HG03575 (cell line): ENCODE measurements at regions not wholly inside any gene's neighbourhood (a gene's known extent, or its start where the extent isn't known, plus 50 kb on each side); places are given as distances from the start of the nearest gene placed in this dataset.
"Not testable (repeated sequence)": the region's sequence is repeated elsewhere in the genome, so short reads cannot be mapped to it uniquely, and the experiment has no call there.

Experiments used
- ATAC-seq: cut with Tn5 transposase; IDR thresholded peaks from one replicate; pipeline ENCODE4 v1.9.1; 2021; ENCODE audit not compliant: unreplicated experiment, insufficient number of reproducible peaks, low FRiP score; ENCODE audit errors: extremely low read depth

GRCh38 chr10:9315292-9315691, 1260.8 kb downstream of the GATA3 start:
- no peak for ATAC-seq

DNA sequence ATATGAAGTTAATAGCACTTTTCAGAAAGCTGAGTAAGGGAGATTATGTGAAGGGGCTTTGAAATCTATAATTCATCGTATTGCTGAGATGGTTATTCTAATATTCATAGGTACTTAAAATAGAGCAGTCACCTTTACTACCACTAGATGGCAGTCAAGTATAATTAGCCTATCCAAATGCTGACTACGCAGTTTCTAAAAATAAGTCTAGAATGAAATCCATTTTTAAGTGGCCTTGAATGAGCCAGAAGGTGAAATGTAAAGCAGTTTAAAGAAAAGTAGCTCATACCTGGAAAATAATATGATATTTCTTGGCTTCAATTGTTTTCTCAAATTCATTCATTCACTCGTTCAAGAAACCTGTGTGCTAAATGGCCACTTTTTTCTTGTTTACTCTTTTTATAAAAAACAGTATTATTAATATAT, 1277.1 kb downstream of the GATA3 start:
- ATAC-seq, result peak; percentile 62

- no peak for ATAC-seq
These were observed 1279.8 kb downstream of the GATA3 start for GRCh38 chr10:9334270-9334669.

DNA sequence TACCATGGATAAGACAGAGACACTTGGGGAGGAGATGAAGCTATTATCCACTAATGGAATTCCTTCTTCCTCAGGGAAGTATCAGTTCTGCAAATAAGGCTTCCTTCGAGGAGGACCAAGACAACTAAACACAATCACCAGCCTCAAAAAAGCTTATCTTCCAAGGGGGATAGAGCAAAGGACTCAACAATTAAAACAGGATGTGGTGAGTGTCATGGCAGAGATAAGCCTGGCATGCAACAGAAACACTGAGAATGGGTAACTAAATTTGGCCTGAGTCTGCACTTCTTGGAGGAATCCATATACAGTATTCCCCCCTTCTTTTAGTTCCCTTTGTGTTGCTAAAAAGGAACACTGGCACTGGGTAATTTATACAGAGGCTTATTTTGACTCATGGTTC, 1285.2 kb downstream of the GATA3 start:
- no peak for ATAC-seq

- no peak for ATAC-seq
These were observed 1288.5 kb downstream of the GATA3 start for GRCh38 chr10:9342885-9343570.

- not testable (repeated sequence) for ATAC-seq
These were observed 1293.4 kb downstream of the GATA3 start for GRCh38 chr10:9347933-9348332.

DNA sequence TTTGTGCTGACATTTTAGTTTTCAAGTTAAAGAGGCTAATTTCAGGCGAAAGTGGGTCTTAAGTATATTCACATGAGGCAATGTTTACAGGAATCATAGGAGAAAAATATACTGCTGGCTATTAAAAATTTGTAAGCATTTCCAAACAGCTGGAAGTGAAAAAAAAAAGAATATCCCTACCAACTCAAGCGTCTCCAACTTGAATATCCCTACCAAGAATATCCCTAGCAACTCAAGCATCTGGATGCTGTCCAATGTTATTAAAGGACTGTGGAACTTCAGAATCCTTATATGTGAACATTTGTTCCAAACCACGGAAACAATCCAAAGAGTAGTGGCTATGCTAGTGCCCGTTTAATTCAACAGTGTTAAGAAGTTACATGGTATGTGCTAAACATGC, 1303.0 kb downstream of the GATA3 start:
- no peak for ATAC-seq

DNA sequence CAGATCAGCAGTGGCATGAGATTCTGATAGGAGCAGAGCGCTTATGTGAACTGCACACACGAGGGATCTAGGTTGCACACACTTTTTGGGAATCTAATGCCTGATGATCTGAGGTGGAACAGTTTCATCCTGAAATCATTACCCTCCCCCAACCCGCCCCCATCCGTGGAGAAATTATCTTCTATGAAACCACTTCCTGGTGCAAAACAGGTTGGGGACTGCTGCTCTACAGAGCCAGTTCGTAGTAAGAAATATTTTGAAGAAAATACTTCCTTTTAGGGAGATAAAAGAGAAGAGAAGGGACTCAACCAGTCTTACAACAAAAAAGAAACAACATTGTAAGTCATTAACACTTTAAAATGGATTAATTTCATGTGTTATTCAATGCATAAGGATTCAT, 1308.2 kb downstream of the GATA3 start:
- no peak for ATAC-seq

DNA sequence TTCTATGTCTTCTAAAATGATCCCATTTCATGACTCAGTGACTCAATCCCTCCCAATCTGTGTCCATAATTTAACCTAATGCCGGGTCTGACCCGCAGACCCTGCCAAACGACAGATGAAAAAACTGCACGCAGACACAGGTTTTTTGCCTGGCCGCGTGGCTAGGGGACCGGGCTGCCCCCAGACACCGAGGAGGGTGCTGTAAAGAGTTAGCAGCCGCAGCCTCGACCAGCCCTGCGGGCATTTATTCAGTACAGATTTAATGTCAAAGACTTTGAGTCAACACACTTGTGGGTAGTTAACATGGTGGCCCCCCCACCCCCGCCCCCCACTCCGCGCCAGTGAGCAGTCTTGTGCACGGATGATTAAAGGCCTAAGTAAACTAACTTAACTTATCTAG, 1324.7 kb downstream of the GATA3 start:
- ATAC-seq, result no peak

DNA sequence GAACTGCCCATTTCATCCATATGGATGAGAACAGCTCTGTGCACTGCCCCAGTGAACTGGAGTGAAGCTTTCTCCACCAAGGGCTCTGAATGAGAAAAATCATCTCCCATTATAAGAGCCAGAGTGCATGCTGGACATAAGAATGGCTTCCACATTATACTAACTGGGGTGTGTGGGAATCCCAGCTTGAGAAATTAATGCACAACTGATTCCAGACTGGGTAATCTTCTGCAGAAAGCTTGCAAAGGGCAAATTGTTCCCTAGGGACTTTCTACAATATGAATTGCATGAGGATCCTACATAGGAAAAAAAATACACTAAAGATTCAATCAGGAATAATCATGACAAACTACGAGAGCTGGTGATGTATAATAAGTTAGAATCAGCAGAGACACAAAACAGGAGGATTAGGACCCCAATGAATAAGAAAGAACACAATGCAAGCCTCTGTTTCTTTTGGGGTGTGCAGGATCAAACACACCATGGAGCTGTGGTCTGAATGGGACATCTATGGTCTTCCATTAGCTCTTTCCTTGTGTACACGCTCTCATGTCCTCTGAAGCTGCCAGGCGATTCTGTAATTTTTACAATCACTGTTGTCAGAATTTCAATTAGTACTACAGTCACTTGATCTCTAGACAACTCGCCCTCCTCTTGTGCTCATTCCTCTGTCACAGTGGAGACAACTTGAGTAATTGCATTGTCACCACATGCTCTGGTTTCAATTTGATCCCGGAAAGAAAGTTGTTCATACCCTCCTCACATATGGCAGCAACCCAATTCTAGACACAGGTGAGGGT, 1327.4 kb downstream of the GATA3 start:
- no peak for ATAC-seq

- ATAC-seq, result no peak
These were observed 1328.0 kb downstream of the GATA3 start for GRCh38 chr10:9382533-9382866.

- ATAC-seq, result no peak
These were observed 1336.0 kb downstream of the GATA3 start for GRCh38 chr10:9390516-9390915.

DNA sequence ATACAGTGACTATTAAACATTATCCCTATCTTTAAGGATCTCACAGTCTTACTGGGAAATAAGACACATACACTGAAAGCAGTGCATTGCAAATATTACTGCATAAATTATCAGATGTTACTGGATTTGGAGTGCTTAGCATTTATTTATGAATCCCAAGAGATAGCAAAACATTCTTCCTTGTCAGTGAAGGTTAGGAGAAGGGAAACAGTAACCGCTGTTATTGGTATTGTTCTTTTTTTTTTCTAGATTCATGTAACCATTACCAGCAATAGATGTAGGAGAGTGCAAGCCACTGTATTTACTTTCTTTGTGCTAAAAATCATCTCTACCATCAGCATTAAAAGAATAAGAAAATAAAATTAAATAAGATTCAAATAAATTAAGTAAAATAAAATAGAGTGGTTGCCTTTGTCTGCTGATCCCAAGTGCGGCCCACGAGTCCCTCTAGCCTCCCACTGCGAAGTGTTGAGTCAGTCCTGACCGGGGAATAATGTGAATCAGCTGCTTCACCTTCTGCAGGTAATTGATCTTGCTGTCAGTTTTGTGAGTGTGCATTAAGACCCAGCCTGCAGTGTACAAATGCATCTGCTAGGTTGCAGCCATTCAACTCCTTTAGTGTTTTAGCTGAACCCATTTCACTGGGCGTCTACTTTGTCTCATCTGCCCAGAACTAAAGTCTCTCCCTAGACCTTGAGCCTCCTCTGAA, 1344.9 kb downstream of the GATA3 start:
- ATAC-seq, result no peak

DNA sequence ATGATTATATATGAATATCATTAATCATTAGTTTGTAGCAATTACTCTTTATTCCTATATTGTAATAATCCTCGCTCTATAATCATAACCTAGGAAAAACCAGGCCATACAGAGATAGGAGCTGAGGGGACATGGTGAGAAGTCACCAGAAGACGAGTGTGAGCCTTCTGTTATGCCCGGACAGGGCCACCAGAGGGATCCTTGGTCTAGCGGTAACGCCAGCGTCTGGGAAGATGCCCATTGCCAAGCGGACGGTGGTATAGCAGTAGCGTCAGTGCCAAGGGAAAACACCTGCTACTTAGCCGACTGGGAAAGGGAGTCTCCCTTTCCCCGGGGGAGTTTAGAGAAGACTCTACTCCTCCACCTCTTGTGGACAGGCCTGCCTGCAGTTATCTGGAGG, 1347.6 kb downstream of the GATA3 start:
- ATAC-seq, result not testable (repeated sequence)

- not testable (repeated sequence) for ATAC-seq
These were observed 1348.2 kb downstream of the GATA3 start for GRCh38 chr10:9402507-9403195.

DNA sequence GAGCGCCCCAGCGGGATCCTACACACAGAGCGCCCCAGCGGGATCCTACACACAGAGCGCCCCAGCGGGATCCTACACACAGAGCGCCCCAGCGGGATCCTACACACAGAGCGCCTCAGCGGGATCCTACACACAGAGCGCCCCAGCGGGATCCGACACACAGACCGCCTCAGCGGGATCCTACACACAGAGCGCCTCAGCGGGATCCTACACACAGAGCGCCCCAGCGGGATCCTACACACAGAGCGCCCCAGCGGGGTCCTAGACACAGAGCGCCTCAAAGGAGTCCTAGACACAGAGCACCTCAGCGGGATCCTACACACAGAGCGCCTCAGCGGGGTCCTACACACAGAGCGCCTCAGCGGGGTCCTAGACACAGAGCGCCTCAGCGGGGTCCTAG, 1352.7 kb downstream of the GATA3 start:
- ATAC-seq, result not testable (repeated sequence)

DNA sequence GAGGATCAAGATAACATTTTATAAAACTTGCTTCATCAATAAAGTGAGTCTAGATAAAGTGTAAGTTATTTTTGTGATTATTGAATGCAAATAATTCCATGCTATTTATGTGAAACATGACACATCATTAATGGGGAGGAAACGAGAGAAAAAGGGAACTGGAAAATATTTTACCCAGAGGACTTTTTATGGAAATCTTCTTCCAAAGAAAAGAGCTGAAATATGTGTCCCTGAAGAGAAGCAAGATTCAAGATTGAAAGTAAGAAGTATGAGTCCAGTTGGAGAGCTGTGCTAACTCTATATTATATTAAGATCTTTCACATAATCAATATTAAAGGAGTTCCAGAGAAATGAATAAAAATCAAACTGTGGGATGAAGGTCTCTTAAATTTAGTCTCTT, 1361.8 kb downstream of the GATA3 start:
- ATAC-seq, result no peak

- no peak for ATAC-seq
These were observed 1365.3 kb downstream of the GATA3 start for GRCh38 chr10:9419757-9420156.

DNA sequence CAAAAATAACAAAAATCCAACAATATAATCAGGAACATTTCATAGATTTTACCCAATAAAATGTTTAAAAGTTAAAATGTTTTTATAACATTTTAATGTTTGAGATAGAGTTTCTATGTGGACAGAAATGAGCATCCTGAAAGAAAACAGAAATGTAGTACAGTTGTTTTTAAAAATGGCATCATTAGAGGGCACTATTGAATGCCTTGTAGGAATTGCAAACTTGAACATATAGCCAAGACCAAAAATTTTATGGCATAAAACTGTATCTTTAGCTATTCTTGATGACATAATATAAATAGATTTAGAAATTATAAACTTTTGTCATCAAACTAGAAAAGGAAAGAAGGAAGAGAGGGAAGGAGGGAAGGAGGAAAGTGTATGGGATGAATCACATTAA, 1372.7 kb downstream of the GATA3 start:
- ATAC-seq, result no peak
